ENCODE measurements at regions not wholly inside any gene's neighbourhood (a gene's known extent, or its start where the extent isn't known, plus 50 kb on each side); places are given as distances from the start of the nearest gene placed in this dataset.

- Mint-ChIP-seq H3K27me3 (ENCODE audit: insufficient read depth, low read depth, poor library complexity) (peaks cover 1% of the 10 kb centered on the region), H3K9me3 (no peaks in the 10 kb centered on the region), H3K36me3 (ENCODE audit: low read depth) (no peaks in the 10 kb centered on the region), H3K27ac (no peak overlapping the region), H3K4me3 (no peak overlapping the region), H3K4me1 (peaks cover 8% of the 10 kb centered on the region)
- H3K79me2 ChIP-seq (replicated peaks; ENCODE audit: insufficient read depth) = no peaks in the 10 kb centered on the region
- no peak overlapping the region for H3K4me3 ChIP-seq
- peaks cover 6% of the 10 kb centered on the region; the same call in 1 of the 2 replicates for H3K9me2 ChIP-seq (ENCODE audit: insufficient read depth)
- ATAC-seq = no peak
- no peak overlapping the region for H3K4me2 ChIP-seq
- TF ChIP-seq, protein P1, sequence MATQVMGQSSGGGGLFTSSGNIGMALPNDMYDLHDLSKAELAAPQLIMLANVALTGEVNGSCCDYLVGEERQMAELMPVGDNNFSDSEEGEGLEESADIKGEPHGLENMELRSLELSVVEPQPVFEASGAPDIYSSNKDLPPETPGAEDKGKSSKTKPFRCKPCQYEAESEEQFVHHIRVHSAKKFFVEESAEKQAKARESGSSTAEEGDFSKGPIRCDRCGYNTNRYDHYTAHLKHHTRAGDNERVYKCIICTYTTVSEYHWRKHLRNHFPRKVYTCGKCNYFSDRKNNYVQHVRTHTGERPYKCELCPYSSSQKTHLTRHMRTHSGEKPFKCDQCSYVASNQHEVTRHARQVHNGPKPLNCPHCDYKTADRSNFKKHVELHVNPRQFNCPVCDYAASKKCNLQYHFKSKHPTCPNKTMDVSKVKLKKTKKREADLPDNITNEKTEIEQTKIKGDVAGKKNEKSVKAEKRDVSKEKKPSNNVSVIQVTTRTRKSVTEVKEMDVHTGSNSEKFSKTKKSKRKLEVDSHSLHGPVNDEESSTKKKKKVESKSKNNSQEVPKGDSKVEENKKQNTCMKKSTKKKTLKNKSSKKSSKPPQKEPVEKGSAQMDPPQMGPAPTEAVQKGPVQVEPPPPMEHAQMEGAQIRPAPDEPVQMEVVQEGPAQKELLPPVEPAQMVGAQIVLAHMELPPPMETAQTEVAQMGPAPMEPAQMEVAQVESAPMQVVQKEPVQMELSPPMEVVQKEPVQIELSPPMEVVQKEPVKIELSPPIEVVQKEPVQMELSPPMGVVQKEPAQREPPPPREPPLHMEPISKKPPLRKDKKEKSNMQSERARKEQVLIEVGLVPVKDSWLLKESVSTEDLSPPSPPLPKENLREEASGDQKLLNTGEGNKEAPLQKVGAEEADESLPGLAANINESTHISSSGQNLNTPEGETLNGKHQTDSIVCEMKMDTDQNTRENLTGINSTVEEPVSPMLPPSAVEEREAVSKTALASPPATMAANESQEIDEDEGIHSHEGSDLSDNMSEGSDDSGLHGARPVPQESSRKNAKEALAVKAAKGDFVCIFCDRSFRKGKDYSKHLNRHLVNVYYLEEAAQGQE (IDR thresholded peaks at IDR 0.05; ENCODE audit: unreplicated experiment) = no peak
- TF ChIP-seq, protein P2, sequence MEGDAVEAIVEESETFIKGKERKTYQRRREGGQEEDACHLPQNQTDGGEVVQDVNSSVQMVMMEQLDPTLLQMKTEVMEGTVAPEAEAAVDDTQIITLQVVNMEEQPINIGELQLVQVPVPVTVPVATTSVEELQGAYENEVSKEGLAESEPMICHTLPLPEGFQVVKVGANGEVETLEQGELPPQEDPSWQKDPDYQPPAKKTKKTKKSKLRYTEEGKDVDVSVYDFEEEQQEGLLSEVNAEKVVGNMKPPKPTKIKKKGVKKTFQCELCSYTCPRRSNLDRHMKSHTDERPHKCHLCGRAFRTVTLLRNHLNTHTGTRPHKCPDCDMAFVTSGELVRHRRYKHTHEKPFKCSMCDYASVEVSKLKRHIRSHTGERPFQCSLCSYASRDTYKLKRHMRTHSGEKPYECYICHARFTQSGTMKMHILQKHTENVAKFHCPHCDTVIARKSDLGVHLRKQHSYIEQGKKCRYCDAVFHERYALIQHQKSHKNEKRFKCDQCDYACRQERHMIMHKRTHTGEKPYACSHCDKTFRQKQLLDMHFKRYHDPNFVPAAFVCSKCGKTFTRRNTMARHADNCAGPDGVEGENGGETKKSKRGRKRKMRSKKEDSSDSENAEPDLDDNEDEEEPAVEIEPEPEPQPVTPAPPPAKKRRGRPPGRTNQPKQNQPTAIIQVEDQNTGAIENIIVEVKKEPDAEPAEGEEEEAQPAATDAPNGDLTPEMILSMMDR (conservative IDR thresholded peaks at IDR 0.05; ENCODE audit: low read depth in 2 of 2) = no peak
- TF ChIP-seq EZH2phosphoT487 (IDR thresholded peaks at IDR 0.05; ENCODE audit: unreplicated experiment) (no peak), STAT1 (IDR thresholded peaks at IDR 0.05; ENCODE audit: unreplicated experiment) (no peak), ZNF331 (CRISPR knock-in tag; IDR thresholded peaks at IDR 0.05; ENCODE audit: low read depth) (no peak), ZNF114 (CRISPR knock-in tag; IDR thresholded peaks at IDR 0.05) (no peak), CREB1 (CRISPR knock-in tag; IDR thresholded peaks at IDR 0.05; ENCODE audit: low read depth) (no peak), POLR2AphosphoS5 (IDR thresholded peaks at IDR 0.05; ENCODE audit: low read depth) (no peak), EZH2 (IDR thresholded peaks at IDR 0.05; ENCODE audit: low read depth, unreplicated experiment) (no peak), JUNB (IDR thresholded peaks at IDR 0.05; ENCODE audit: unreplicated experiment) (no peak), NANOG (IDR thresholded peaks at IDR 0.05; ENCODE audit: borderline replicate concordance) (no peak)
- TF ChIP-seq, protein P3, sequence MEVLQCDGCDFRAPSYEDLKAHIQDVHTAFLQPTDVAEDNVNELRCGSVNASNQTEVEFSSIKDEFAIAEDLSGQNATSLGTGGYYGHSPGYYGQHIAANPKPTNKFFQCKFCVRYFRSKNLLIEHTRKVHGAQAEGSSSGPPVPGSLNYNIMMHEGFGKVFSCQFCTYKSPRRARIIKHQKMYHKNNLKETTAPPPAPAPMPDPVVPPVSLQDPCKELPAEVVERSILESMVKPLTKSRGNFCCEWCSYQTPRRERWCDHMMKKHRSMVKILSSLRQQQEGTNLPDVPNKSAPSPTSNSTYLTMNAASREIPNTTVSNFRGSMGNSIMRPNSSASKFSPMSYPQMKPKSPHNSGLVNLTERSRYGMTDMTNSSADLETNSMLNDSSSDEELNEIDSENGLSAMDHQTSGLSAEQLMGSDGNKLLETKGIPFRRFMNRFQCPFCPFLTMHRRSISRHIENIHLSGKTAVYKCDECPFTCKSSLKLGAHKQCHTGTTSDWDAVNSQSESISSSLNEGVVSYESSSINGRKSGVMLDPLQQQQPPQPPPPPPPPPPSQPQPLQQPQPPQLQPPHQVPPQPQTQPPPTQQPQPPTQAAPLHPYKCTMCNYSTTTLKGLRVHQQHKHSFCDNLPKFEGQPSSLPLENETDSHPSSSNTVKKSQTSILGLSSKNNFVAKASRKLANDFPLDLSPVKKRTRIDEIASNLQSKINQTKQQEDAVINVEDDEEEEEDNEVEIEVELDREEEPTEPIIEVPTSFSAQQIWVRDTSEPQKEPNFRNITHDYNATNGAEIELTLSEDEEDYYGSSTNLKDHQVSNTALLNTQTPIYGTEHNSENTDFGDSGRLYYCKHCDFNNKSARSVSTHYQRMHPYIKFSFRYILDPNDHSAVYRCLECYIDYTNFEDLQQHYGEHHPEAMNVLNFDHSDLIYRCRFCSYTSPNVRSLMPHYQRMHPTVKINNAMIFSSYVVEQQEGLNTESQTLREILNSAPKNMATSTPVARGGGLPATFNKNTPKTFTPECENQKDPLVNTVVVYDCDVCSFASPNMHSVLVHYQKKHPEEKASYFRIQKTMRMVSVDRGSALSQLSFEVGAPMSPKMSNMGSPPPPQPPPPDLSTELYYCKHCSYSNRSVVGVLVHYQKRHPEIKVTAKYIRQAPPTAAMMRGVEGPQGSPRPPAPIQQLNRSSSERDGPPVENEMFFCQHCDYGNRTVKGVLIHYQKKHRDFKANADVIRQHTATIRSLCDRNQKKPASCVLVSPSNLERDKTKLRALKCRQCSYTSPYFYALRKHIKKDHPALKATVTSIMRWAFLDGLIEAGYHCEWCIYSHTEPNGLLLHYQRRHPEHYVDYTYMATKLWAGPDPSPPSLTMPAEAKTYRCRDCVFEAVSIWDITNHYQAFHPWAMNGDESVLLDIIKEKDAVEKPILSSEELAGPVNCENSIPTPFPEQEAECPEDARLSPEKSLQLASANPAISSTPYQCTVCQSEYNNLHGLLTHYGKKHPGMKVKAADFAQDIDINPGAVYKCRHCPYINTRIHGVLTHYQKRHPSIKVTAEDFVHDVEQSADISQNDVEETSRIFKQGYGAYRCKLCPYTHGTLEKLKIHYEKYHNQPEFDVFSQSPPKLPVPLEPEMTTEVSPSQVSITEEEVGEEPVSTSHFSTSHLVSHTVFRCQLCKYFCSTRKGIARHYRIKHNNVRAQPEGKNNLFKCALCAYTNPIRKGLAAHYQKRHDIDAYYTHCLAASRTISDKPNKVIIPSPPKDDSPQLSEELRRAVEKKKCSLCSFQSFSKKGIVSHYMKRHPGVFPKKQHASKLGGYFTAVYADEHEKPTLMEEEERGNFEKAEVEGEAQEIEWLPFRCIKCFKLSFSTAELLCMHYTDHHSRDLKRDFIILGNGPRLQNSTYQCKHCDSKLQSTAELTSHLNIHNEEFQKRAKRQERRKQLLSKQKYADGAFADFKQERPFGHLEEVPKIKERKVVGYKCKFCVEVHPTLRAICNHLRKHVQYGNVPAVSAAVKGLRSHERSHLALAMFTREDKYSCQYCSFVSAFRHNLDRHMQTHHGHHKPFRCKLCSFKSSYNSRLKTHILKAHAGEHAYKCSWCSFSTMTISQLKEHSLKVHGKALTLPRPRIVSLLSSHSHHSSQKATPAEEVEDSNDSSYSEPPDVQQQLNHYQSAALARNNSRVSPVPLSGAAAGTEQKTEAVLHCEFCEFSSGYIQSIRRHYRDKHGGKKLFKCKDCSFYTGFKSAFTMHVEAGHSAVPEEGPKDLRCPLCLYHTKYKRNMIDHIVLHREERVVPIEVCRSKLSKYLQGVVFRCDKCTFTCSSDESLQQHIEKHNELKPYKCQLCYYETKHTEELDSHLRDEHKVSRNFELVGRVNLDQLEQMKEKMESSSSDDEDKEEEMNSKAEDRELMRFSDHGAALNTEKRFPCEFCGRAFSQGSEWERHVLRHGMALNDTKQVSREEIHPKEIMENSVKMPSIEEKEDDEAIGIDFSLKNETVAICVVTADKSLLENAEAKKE (CRISPR knock-in tag; IDR thresholded peaks at IDR 0.05) = no peak
- TF ChIP-seq, protein P4, sequence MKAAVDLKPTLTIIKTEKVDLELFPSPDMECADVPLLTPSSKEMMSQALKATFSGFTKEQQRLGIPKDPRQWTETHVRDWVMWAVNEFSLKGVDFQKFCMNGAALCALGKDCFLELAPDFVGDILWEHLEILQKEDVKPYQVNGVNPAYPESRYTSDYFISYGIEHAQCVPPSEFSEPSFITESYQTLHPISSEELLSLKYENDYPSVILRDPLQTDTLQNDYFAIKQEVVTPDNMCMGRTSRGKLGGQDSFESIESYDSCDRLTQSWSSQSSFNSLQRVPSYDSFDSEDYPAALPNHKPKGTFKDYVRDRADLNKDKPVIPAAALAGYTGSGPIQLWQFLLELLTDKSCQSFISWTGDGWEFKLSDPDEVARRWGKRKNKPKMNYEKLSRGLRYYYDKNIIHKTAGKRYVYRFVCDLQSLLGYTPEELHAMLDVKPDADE (IDR thresholded peaks at IDR 0.05) = no peak
- H3K27me3 ChIP-seq (ENCODE audit: insufficient read depth) = no peaks in the 10 kb centered on the region
- H4K20me1 ChIP-seq (replicated peaks; ENCODE audit: insufficient read depth) = no peaks in the 10 kb centered on the region
- peaks cover 4% of the 10 kb centered on the region; the same call in 1 of the 2 replicates for H3K4me1 ChIP-seq (ENCODE audit: insufficient read depth)
- no peak for DNase-seq (ENCODE audit: low spot score)
- H3K36me3 ChIP-seq (ENCODE audit: insufficient read depth) = no peaks in the 10 kb centered on the region
- H3F3A ChIP-seq (replicated peaks; ENCODE audit: low read depth) = no peaks in the 10 kb centered on the region
- H2AFZ ChIP-seq = no peak overlapping the region
- H3K27ac ChIP-seq (ENCODE audit: low read depth) = no peak overlapping the region
Measured at GRCh38 chr5:145028626-145029025, 806.5 kb downstream of the PRELID2 start.

Measured in GM23338 (cell line).